Smooth muscle cell of the brain vasculature (primary cell): ENCODE measurements at regions not wholly inside any gene's neighbourhood (a gene's known extent, or its start where the extent isn't known, plus 50 kb on each side); places are given as distances from the start of the nearest gene placed in this dataset.

ENCODE experiments used
- DNase-seq: peaks from one replicate; pipeline ENCODE4 v3.0.0-alpha.2; 2012; ENCODE audit warnings: low read depth, low spot score

DNA sequence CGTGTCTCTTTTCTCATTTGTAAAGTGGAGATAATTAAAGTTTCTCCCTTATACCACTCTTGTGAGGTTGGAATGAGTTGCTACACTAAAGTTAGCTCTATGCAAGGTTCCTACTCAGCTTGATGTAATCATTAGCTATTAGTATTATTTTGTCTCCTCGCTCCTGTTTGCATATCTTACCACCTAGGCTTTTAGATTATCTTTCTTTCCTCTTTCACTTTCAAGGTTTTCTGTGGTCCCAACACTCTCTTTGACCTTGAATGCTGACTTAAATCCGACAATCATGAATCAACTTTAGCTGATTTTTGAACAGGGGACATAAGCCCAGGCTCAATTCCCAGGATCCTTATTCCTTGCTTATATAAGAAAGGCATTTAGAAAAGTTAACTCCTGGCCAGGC is 769.7 kb upstream of the GRM7 start:
- no peak for DNase-seq

DNA sequence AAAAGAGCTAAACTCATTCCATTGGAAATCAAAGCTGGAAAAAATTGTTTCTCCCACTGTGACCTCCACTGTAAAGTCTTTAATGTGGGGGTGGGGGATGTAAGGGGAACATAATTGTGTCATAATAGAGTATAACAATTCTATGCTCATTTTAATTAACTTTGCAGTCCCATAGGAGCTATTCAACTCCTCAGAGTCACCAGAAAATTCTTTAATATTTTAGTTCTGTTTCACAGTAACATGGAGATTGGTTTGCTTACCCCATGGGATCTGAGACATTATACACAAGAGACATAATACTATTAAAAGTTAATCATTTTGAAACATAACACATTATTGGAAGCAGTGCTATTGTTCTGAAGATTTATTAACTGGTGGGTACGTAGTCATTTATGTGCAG is 765.9 kb upstream of the GRM7 start:
- DNase-seq: no peak

DNA sequence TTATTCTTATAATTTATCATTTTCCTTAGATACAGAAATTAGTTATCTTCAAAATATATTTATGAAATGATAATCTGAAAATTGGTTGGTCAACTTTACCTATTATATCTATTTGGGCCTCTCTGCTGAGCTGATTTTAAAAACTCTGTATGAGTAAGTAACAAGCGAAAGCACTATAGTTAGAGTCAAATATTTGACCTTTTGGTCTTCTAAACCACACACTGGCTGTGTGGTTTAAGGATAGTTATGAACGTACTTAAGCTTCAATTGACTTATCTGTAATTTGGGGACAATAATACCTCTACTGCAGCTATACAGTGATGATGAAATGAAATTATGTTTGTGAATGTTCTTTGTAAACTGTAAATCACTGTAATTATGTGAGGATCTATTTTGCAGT is 763.9 kb upstream of the GRM7 start:
- no peak for DNase-seq

DNA sequence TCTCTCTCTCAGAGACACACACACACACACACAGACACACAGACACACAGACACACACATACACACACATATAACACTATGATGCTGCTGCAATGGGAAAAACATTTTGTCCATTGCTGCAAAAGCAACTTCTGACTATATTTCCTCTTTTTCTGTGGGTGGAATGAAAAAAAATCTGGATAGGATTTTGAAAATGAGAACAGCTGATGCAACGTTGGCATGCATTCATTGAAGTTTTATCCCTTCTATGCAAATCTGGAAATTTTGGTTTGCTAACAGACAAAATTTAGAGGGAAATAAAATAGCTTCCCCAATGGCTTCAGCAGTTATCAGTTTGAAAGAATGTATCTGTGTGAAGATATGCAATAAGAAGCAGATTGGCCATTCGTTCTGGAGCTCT is 763.4 kb upstream of the GRM7 start:
- no peak for DNase-seq

DNA sequence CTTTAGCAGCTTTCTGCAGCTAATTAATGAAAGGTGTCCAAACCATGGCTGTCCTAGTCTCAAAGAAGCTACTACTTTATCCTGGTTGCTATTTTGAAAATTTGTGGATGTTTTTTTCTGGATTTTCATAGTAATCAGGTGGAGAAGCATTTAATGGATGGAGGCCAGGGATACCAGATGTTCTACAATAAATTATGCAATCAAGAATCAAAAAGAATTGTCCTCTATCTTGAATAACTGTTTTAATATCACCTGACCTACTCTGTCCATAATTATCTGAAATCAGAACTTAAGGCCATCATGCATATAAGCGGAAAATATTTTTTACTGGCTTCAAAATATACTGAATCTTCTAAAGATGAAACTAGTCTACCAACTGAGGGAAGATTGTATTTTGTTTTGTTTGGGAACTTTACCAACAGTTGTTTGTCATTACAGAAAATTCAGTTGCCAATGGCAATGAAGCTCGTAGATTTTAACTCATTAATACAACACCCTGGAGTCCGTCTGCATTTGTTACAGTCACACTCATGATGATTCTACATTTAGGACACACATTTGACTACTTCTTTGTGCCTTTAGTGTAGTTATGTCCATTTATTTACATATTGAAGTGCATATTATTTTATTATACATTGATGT is 762.3 kb upstream of the GRM7 start:
- DNase-seq: no peak

DNA sequence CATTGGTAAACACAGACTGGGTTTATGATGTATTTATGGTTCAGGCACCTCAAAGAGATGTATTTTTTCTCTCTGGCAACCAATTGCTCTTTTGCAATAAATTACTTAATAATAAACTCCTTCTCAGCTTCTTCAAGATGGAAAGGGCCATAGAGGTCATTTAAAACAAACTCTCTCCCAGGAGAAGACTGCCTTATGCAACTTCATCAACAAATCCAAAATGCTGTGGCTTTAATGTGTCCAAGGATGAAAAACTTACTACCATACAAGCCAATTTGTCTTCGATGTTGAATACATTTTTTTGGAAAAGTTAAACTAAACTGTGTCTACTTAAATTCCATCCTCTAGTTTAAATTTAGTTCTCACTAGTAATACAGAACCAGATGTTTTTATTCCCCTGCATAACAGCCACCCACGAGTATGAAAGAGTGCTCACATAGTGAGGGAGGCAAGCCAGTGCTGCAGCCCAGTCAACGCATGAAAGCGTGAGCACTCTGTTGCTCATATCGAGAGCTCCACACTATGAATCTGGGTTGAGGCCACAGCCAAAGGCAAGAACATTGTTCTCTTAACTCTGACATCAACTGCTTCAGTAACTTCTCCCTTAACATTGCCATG is 761.3 kb upstream of the GRM7 start:
- no peak for DNase-seq

DNA sequence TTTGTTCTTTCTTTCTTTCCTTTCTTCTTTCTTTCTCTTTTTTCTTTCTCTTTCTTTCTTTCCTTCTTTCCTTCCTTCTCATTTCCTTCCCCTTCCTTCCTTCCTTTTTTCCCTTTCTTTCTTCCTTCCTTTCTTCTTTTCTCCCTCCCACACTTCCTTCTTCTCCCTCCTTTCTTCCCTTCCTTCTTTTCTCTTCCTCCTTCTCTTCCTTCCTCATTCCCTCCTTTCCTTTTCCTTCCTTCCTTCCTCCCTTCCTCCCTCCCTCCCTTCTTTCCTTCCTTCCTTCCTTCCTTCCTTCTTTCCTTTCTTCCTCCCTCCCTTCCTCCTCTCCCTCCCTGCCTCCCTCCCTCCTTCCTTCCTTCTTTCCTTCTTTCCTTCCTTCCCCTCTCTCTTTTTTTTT is 755.7 kb upstream of the GRM7 start:
- DNase-seq: no peak

DNA sequence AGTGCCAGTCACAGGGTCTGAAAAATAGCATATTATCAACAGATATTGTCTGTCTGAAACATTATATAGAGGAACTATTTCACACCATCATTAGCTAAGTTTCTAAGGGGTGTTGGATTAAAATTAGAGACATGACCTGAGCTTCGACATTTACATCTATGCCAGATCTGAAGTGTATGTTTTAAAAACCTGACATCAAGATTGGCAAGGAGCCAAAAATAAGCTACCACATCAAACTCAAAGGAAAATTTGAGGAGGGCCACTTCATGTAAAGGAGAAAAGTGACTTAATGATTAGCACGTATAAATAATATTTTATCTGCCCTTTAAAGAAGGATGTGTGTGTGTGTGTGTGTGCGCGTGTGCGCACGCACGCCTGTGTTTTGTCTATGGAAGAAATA is 752.0 kb upstream of the GRM7 start:
- no peak for DNase-seq

DNA sequence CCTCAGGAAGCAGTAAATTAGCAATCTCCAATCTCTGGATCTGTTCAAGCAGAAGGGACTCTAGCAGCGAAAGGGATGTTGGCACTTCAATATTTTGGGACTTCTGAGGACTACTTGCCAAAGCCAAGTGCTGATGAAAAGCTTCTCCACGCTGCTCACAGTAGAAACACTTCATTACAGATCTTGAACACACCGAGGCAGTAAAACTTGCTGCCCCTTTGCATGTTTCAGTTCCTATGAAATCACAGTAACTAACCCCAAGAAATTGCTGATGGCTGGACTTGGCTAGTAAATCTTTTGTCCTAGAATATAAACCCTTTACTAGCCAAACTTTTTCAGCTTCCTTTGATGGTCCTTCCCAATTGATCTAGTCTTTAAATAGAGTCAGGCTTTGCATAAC is 750.5 kb upstream of the GRM7 start:
- no peak for DNase-seq

DNA sequence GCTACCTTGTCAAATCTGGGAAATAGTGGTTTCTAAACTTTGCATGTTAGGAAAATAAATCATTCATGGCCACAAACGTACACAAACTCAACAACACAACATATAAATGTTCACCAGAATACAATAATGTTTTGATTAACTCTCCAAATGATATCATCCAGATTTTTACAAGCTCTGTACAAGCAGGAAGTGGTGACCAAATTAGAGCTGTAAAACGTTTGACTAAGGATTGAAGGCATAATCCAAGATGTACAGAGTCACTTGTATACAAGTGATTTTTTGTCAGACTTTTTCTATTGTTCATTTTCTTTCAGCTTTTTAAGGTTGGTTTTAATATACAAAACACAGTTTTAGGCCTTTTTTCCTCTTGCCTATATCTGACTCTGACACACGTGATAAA is 748.4 kb upstream of the GRM7 start:
- no peak for DNase-seq

DNA sequence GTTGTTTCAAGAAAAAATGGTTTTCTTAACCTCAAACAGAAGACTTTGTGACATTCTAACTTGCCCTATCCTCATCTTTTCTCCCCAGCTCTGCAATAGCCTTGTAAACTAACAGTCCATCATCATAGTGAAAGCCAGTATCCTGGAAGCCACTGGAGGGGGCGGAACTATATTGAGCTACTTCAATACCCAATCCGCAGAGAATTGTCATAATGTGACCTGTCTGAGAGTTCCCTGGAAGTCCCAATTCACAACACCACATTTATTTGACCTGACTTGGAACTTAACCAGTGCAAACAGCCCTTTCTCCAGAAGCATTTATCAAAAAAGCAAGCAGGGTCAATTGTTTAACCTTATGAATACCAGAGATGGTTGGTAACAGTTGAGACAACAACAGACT is 747.6 kb upstream of the GRM7 start:
- DNase-seq: no peak

DNA sequence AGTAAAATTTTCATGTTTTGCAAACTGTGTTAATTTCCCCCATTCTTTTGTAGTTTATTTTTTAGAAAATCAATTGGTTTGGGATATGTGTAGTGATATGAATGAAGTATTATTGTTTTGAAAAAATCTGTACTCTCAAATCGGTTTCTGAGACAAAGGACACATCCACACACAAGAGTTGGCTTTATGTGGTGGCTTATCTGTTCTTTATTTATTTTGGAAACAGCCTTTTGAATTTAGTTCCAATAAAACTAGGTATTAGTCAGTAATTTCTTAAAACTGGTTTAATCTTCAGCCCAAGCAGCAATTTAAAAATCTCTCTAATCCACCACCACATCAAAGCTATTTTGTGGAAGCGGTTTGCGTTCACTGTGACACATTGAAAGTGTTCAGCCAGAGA is 741.5 kb upstream of the GRM7 start:
- no peak for DNase-seq

DNA sequence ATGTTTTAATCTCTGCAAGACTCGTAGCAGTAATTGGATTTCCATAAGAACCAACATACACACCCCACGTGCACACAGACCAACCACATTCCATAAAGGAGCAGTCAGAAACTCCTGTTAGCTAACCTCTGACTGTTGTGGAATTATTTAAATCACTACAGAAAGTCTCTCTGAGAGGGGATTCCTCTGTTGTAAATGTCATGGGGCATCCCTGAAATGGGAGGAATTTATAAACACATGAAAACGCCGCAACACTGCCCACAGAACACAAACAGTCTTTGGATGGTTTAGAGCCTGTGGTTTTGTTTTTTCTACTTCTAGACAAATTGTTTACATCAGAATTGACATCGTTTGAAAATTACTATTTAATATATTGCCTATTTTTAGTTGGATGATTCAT is 740.1 kb upstream of the GRM7 start:
- no peak for DNase-seq

DNA sequence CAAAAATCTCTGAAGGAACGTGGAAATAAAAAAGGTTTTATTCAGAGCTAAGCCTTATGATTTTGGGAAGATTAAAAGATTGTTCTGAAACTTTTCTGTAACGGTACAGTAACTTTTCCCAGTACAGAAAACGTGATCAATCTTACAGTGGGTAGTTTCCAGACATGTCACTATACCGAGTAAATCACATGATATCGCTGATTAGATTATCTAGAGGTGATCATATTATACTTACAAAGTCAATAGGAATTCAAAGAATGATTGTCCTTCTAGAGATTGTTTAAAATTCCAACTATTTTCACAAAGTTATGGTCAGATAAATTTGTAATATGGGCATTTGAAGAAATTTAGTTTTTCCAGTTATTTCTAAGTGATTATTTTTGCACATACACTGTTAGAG is 736.0 kb upstream of the GRM7 start:
- no peak for DNase-seq

DNA sequence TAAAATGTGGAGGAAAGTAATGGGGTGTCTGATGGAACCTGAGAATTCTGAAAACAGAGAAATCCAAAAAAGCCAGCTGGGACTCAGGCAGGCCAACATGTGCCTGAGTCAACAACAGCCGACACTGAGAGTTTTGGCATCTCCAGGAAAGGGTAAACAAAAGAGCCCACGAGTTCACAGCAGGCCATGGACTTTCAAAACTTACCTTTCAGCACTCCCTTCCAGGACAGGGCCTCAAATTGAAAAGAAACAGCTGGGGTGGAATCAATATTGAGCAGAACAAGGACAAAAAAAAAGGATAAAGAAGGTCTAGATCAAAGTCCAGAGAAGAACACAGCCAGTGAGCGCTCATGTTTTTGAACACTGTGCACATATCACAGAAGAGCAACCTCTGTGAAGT is 735.4 kb upstream of the GRM7 start:
- no peak for DNase-seq

DNA sequence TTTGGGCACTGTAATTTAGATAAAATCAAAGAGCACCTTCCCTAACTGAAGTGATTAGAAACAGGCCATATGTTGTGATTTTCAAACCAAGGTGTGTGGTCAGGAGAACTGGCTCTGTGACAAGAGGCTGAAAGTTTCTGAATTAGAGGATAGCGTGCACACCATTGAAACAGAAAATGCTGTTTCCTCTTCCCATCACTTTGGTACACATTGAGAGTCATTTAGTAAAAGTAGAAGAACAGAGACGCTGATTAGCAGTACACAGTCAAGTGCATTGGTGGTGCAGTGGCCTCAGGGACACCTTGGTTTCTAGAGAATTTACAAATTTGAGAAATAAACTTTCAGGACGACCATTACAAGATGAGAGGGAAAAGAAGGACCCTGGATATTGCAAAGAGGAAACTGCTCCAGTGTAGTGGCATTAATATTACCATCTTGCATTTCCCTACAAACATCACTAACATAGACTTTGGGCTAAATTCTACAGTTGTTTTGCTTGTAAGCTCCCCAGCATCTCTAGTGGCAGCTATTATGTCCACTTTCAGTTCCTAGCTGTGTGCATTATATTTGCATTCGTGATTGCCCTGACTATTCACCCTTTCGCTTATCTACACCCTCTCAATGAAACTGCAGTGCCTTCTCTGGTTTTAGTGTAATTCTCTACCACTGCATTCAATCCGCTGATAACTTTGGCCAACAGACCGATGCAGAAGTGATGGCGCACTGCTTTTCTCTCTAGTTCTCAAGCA is 728.1 kb upstream of the GRM7 start:
- DNase-seq: no peak

DNA sequence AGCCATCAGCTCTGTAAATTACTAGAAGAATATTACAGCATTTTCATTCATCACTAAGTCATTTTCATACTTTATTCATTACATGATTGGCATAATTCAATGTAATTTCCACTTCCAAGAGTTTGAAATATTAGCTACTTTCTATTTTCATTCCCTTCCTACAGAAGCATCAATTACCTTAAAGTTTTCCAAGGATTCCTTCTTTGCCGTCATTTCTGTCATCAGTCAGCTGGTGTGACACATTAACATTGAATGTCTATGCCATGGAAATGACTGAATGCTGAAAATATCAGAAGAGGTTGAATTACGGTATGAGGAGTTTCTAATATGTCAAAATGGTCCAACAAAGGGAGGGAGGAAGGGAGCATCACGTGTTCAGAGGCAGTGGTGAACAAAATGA is 718.2 kb upstream of the GRM7 start:
- no peak for DNase-seq

DNA sequence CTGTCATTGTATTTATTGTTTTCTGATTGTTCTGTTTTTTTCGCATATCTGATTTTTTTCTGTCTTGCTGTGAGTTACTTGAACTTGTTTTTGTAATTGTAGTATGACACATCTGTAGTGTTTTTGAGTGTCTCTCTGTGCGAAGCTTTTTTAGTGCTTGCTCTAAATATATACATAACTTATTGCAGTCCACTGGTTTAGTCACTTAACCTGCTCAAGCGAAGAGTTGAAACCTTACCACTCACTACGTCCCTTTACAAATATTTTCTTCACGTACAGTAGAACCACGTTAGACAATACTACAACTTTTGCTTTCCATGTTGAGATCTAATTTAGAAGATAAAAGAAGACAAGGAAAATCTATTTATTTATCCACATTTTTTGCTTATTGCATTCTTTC is 713.0 kb upstream of the GRM7 start:
- no peak for DNase-seq

DNA sequence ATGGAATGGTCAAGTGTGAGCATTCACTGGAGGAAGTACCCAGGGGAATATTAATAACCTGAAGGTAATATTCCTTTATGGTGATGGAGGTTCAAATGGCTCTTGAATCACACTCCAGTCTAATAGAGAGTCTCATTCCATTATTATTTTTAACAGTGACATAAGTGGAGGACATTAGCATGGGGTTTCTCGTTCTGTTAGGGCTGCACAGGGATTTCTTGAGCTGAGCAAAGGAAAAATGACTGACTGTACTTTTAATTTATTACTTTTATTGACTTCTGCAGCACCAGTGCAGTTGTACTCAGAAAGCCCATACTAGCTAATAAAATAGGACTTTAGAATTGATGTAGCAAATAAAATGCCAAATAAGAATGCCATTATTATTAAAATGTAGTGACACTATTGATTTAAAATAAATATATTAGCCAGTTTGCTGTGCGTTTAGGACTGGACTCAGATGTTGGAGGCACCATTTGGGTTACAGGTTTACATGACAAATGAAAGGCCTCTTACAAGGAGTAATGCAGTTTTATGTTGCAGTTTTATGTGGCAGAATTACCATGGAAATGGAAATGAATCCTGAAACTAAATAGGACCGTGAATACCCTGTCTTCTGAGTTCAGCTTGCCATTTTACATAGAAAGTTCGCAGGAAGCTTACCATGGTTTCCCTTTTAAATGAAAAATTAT is 705.1 kb upstream of the GRM7 start:
- DNase-seq: no peak

DNA sequence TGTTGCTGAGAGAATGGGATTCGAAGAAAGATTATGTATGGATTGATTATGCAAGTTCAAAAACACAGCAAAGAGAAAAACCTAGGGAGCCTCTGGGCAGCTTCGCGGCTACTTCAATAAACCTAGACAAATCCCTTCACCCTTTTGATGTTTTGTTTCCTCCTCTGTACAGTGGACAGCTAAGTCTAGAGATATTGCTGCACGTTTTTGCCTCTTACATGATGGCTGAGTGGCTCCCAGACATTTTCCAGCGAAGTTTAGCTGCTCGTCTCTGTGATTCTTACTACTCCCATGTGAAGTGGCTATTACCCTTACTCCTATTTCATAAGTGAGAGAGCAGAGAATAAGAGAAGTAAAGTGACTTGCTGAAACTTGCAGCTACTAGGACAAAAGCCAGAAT is 695.0 kb upstream of the GRM7 start:
- no peak for DNase-seq

DNA sequence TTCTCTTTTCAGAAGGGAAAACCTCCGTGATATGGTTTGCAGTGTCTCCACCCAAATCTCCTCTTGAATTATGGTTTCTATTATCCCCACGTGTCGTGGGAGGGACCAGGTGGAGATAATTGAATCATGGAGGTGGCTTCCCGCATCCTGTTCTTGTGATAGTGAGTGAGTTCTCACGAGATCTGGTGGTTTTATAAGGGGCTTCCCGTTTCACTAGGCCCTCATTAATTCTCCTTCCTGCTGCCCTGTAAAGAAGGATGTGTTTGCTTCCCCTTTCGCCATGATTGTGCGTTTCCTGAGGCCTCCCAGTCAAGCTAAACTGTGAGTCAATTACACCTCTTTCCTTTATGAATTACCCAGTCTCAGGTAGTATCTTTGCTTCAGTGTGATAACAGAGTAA is 692.7 kb upstream of the GRM7 start:
- DNase-seq: no peak

DNA sequence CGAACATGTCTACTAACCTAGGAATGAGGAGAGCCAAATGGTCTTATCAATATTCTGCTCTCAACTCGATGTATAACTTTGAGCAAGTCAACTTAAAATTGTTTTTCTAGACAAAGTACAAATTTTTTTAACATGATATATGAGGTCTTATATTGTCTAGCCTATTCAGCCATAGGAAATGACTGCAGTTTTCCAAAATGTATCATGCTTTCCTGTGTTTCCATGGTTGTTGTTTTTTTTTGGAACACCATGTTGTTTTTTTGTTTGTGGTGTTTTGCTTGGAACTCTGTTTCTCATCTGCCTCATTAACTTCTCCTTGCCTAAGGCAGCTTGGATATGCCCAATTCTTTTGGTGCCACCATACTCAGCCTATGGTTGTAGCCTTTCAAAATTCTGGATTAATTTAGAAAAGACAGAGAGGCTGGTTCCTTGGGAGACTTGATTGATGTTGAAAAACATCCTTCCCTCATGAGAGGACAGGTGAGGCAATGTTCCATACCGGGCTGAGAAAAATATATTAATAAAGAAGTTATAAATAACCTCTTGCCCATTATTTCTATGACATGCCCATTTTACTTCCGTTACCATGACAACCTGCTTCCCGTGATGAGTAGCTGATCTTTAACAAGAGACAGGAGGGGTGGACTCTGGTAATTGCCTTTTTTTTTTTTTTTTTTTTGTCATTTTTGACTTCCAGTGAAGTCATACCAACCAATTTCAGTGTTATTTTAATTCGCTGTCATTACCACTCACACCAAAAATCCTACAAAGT is 687.9 kb upstream of the GRM7 start:
- DNase-seq: no peak
